HAP-1 (cell line): ENCODE measurements at regions not wholly inside any gene's neighbourhood (a gene's known extent, or its start where the extent isn't known, plus 50 kb on each side); places are given as distances from the start of the nearest gene placed in this dataset.

Experiments used
- DNase-seq, 2 experiments: peaks; one replicate each; pipeline ENCODE4 v3.0.0-alpha.2; 2016 to 2020; ENCODE audit warnings: low spot score in 2 of 2
- H3K27me3 ChIP-seq: fragments of 250-450 bp; sonication (Bioruptor Pico); 2 replicates; pipeline ENCODE4 v1.5.1; 2020; ENCODE audit warnings: low read depth, mild to moderate bottlenecking, moderate library complexity
- H3K36me3 ChIP-seq: fragments of 250-450 bp; sonication (Bioruptor Pico); replicated peaks from 2 replicates; pipeline ENCODE4 v1.5.1; 2020; ENCODE audit warnings: mild to moderate bottlenecking
- H3K4me1 ChIP-seq: fragments of 250-450 bp; sonication (Bioruptor Pico); 2 replicates; pipeline ENCODE4 v1.5.1; 2020; ENCODE audit warnings: mild to moderate bottlenecking
- H3K4me3 ChIP-seq: fragments of 250-450 bp; sonication (Bioruptor Pico); 2 replicates; pipeline ENCODE4 v1.5.1; 2020; ENCODE audit warnings: mild to moderate bottlenecking, moderate library complexity
- H3K9me3 ChIP-seq: fragments of 250-450 bp; sonication (Bioruptor Pico); 2 replicates; pipeline ENCODE4 v1.5.1; 2020; ENCODE audit warnings: mild to moderate bottlenecking, moderate library complexity
- in situ Hi-C: fragments of 300-500 bp; cut with MboI; formaldehyde crosslinking; loops from 3 replicates; pipeline ENCODE4 v1.14.3; 2020; ENCODE audit warnings: low sequenced_read_pairs, inconsistent platforms, mixed read lengths

GRCh38 chr6:66361886-66362285, 654.9 kb upstream of the EYS start:
- Histone ChIP-seq H3K4me3 (no peak overlapping the region), H3K27me3 (no peaks in the 10 kb centered on the region), H3K36me3 (no peaks in the 10 kb centered on the region), H3K9me3 (no peaks in the 10 kb centered on the region), H3K4me1 (no peaks in the 10 kb centered on the region; the same call in 1 of the 2 replicates)
- in situ Hi-C loops, result no loop called here
- DNase-seq, result no peak

- Histone ChIP-seq H3K4me3 (no peak overlapping the region), H3K4me1 (no peaks in the 10 kb centered on the region; the same call in 1 of the 2 replicates), H3K9me3 (no peaks in the 10 kb centered on the region), H3K27me3 (no peaks in the 10 kb centered on the region), H3K36me3 (no peaks in the 10 kb centered on the region)
- in situ Hi-C loops, result no loop called here
- DNase-seq, result no peak
Measured at GRCh38 chr6:66357781-66358180, 650.8 kb upstream of the EYS start.

DNA sequence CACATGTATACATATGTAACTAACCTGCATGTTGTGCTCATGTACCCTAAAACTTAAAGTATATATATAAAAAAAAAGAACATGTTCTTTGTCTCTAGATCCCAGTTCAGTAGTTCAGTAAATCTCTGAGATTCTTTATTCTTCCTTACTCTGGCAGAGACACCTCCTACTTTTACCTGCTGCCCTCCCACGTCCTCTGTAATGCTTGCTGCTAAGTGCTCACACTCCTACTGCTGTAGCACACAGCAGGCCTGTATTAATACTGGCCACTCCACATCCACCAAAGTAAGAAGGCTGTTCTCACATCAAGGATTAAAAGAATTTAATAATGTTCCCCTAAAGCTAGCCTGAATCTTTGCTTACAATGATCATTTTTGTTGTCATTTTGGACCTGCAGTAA, 648.4 kb upstream of the EYS start:
- DNase-seq, result no peak
- in situ Hi-C loops, result no loop called here
- no peak overlapping the region for H3K4me3 ChIP-seq
- H3K36me3 ChIP-seq, result no peaks in the 10 kb centered on the region
- H3K27me3 ChIP-seq, result no peaks in the 10 kb centered on the region
- H3K4me1 ChIP-seq, result no peaks in the 10 kb centered on the region; the same call in 1 of the 2 replicates
- no peaks in the 10 kb centered on the region for H3K9me3 ChIP-seq

DNA sequence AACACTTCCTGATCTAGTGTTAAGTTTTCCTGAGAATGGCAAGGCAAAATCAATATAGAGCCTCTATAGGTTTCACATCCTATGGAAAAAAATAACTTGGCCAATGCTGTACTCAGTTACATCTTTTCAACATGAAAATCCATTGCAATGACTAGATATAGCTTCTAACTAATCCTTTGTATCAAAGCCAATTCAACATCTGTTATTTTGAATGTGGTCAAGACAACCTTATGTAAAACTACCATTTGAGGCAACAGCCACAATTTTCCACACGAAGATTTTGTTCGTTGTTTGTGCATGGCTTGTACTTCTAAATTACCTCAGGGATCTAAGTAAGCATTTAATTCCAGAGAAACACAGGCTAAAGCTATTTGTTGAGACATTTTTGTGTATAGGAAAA, 637.8 kb upstream of the EYS start:
- in situ Hi-C loops, result no loop called here
- no peaks in the 10 kb centered on the region for H3K27me3 ChIP-seq
- no peaks in the 10 kb centered on the region for H3K4me1 ChIP-seq
- H3K9me3 ChIP-seq, result no peaks in the 10 kb centered on the region
- H3K4me3 ChIP-seq, result no peak overlapping the region
- no peak for DNase-seq
- H3K36me3 ChIP-seq, result no peaks in the 10 kb centered on the region

- no peaks in the 10 kb centered on the region for H3K36me3 ChIP-seq
- DNase-seq, result no peak
- no peak overlapping the region for H3K4me3 ChIP-seq
- H3K9me3 ChIP-seq, result no peaks in the 10 kb centered on the region
- H3K4me1 ChIP-seq, result no peaks in the 10 kb centered on the region
- in situ Hi-C loops, result no loop called here
- no peaks in the 10 kb centered on the region for H3K27me3 ChIP-seq
Measured at GRCh38 chr6:66340736-66341135, 633.7 kb upstream of the EYS start.

DNA sequence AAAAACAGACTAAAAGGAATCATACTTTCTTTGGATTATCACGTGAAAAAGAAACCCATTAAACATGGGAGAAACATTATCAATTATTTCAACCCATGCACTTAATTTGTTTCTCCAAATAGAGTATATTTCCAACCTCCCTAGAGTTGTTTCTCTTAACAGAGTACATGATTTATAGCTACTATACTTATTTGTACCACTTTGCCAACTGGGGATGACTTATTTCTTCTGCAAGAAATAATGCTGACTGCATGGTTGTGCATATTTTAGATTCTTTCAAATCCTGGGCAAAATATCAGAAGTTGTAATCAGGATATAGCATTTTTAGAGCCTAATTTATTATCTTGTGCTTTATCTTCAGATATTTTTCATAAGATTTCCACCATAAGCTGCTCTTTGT, 629.1 kb upstream of the EYS start:
- Histone ChIP-seq H3K36me3 (no peaks in the 10 kb centered on the region), H3K4me1 (no peaks in the 10 kb centered on the region), H3K9me3 (no peaks in the 10 kb centered on the region), H3K27me3 (no peaks in the 10 kb centered on the region), H3K4me3 (no peak overlapping the region)
- in situ Hi-C loops, result no loop called here
- no peak for DNase-seq

- no peak for DNase-seq
- in situ Hi-C loops, result no loop called here
Measured at GRCh38 chr6:66328200-66328599, 621.2 kb upstream of the EYS start.

DNA sequence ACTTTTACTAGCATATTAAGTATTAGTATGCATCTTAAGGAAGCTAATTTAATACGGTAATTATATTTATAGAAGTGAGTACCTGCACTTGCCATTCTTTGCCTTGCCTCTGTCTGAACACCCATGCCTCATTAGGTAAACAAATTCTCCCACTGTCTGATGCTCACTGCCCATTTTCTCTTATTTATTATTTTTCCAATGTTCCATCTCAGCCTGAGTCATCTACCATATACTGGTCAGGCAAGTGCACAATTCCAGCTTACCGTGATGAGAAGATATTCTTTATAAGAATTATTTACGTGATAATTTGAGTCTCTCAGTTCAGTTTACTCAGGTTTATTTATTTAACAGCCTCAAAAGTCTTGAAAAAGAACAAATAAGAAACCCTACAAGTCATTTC, 619.2 kb upstream of the EYS start:
- no peak for DNase-seq
- H3K36me3 ChIP-seq, result no peaks in the 10 kb centered on the region
- H3K4me1 ChIP-seq, result no peaks in the 10 kb centered on the region
- no peak overlapping the region for H3K4me3 ChIP-seq
- no peaks in the 10 kb centered on the region for H3K9me3 ChIP-seq
- H3K27me3 ChIP-seq, result no peaks in the 10 kb centered on the region
- in situ Hi-C loops, result no loop called here

More at GRCh38 chr6:66328200-66328599, 621.2 kb upstream of the EYS start:
- H3K9me3 ChIP-seq, result no peaks in the 10 kb centered on the region
- no peaks in the 10 kb centered on the region for H3K27me3 ChIP-seq
- no peaks in the 10 kb centered on the region for H3K4me1 ChIP-seq
- no peak overlapping the region for H3K4me3 ChIP-seq
- H3K36me3 ChIP-seq, result no peaks in the 10 kb centered on the region

GRCh38 chr6:66321017-66321416, 614.0 kb upstream of the EYS start:
- in situ Hi-C loops, result no loop called here
- DNase-seq, result no peak
- Histone ChIP-seq H3K27me3 (no peaks in the 10 kb centered on the region), H3K4me1 (no peaks in the 10 kb centered on the region), H3K9me3 (no peaks in the 10 kb centered on the region), H3K4me3 (no peak overlapping the region), H3K36me3 (no peaks in the 10 kb centered on the region)

DNA sequence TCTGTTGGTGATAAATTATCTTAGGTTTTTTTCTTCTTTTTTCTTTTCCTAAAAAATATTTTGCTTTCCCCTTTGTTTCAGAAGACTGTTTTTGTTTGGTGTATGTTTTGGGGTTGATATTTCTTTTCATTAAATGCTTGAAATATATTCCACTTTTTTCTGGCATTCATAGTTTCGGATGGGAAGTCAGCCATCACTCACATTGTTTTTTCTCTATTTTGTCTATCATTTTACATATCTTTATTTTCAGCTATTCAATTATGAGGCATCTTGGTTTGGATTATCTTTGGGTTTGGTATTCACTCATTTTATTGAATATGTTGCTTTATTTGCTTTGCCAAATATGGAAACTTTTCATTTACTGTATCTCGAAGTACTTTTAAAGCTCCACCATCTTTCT, 600.5 kb upstream of the EYS start:
- Histone ChIP-seq H3K4me1 (no peaks in the 10 kb centered on the region), H3K4me3 (no peak overlapping the region), H3K27me3 (no peaks in the 10 kb centered on the region), H3K36me3 (no peaks in the 10 kb centered on the region), H3K9me3 (peaks cover 6% of the 10 kb centered on the region; the same call in 1 of the 2 replicates)
- no peak for DNase-seq
- in situ Hi-C loops, result no loop called here

DNA sequence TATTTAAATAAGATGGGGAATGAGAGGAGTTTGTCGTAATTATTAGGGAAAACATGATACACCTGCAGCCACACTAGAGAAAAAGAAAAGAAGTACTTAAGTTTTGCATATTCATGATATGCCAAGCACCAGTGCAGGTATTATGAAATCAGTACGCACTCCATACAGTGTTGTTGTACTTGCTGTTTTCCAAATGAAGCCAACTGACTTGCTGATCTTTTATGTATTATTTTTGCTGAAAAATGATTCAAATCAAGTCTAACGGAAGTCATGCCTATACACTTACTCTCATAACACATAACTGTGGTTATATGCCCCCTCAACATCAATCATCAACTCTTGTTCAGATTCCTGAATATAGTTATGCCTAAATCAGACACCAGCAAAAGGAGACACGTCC, 584.9 kb upstream of the EYS start:
- in situ Hi-C loops, result no loop called here
- Histone ChIP-seq H3K27me3 (no peaks in the 10 kb centered on the region), H3K9me3 (no peaks in the 10 kb centered on the region), H3K4me1 (no peaks in the 10 kb centered on the region), H3K4me3 (no peak overlapping the region), H3K36me3 (no peaks in the 10 kb centered on the region)
- no peak for DNase-seq

GRCh38 chr6:66289889-66290288, 582.9 kb upstream of the EYS start:
- Histone ChIP-seq H3K4me3 (no peak overlapping the region), H3K9me3 (no peaks in the 10 kb centered on the region; the same call in 1 of the 2 replicates), H3K4me1 (no peaks in the 10 kb centered on the region), H3K27me3 (no peaks in the 10 kb centered on the region), H3K36me3 (no peaks in the 10 kb centered on the region)
- DNase-seq, result no peak
- in situ Hi-C loops, result no loop called here

DNA sequence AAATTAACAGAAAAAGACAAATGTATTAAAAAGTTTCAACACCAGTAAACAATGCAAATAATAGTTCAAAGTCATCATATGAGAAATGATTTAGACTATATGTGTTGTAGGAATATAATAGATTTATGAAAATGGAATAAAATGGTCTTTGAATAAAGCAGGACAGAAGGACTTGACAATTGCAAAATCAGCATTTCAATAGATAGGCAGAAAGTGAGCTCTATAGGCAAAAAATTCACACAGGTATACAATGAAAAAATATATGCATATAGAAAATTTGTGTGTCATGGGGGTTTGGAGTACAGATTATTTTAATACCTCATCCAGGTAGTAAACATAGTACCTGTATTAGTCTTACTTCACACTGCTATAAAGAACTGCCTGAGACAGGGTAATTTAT, 571.1 kb upstream of the EYS start:
- DNase-seq, result no peak
- Histone ChIP-seq H3K9me3 (no peaks in the 10 kb centered on the region; the same call in 1 of the 2 replicates), H3K4me3 (no peak overlapping the region), H3K27me3 (no peaks in the 10 kb centered on the region), H3K36me3 (no peaks in the 10 kb centered on the region), H3K4me1 (peaks cover 8% of the 10 kb centered on the region)
- in situ Hi-C loops, result no loop called here

DNA sequence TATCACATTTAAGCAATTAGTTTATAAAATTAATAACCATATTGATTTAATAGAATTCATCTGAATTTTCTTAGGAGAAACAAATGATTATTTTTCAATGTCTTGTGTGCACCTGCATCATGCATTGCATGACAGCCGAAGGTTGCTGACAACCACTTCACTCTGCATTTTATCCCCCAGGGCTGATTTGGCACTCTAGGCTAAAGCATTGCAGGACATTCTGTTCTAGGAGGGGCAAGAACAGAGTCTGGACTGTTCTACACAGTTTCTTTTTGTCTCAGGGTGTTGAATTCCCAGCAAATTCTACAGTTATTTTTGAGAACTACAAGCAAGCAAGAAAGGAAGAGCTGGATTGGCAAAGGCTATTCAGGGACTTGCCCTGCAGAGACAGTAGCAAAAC, 570.4 kb upstream of the EYS start:
- in situ Hi-C loops, result no loop called here
- Histone ChIP-seq H3K9me3 (no peaks in the 10 kb centered on the region; the same call in 1 of the 2 replicates), H3K4me3 (no peak overlapping the region), H3K27me3 (no peaks in the 10 kb centered on the region), H3K4me1 (peaks cover 8% of the 10 kb centered on the region), H3K36me3 (no peaks in the 10 kb centered on the region)
- DNase-seq, result no peak

GRCh38 chr6:66265737-66266136, 558.7 kb upstream of the EYS start:
- H3K4me3 ChIP-seq, result no peak overlapping the region
- H3K4me1 ChIP-seq, result no peaks in the 10 kb centered on the region
- no peaks in the 10 kb centered on the region for H3K36me3 ChIP-seq
- no peaks in the 10 kb centered on the region for H3K27me3 ChIP-seq
- in situ Hi-C loops, result no loop called here
- DNase-seq, result no peak
- no peaks in the 10 kb centered on the region for H3K9me3 ChIP-seq
